ENCODE measurements at regions not wholly inside any gene's neighbourhood (a gene's known extent, or its start where the extent isn't known, plus 50 kb on each side); places are given as distances from the start of the nearest gene placed in this dataset.

DNA sequence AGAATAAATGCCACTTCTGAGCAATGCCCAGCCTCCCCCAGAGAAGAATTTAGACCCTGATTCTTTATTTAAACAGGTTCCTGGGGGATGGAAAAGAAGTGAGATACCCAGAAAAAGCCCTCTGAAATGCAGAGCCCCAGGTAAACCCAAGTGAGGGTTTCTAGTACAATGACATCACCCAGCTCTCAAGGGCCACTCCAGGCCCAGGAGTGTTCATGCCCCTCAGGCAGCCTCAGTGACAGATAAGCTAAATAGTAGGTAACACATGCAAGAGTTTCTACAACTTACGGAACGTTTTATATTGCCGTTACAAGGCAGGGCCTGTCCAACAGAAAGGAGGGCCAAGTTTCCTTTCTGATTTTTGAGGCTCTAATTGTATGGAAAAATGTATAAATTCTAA, 683.7 kb upstream of the SALL1 start:
- TF ChIP-seq, protein P1, sequence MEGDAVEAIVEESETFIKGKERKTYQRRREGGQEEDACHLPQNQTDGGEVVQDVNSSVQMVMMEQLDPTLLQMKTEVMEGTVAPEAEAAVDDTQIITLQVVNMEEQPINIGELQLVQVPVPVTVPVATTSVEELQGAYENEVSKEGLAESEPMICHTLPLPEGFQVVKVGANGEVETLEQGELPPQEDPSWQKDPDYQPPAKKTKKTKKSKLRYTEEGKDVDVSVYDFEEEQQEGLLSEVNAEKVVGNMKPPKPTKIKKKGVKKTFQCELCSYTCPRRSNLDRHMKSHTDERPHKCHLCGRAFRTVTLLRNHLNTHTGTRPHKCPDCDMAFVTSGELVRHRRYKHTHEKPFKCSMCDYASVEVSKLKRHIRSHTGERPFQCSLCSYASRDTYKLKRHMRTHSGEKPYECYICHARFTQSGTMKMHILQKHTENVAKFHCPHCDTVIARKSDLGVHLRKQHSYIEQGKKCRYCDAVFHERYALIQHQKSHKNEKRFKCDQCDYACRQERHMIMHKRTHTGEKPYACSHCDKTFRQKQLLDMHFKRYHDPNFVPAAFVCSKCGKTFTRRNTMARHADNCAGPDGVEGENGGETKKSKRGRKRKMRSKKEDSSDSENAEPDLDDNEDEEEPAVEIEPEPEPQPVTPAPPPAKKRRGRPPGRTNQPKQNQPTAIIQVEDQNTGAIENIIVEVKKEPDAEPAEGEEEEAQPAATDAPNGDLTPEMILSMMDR (conservative IDR thresholded peaks at IDR 0.05; ENCODE audit: low read depth in 2 of 2) = no peak
- no peak for TF ChIP-seq EZH2 (IDR thresholded peaks at IDR 0.05; ENCODE audit: low read depth, unreplicated experiment)
- TF ChIP-seq, protein P2, sequence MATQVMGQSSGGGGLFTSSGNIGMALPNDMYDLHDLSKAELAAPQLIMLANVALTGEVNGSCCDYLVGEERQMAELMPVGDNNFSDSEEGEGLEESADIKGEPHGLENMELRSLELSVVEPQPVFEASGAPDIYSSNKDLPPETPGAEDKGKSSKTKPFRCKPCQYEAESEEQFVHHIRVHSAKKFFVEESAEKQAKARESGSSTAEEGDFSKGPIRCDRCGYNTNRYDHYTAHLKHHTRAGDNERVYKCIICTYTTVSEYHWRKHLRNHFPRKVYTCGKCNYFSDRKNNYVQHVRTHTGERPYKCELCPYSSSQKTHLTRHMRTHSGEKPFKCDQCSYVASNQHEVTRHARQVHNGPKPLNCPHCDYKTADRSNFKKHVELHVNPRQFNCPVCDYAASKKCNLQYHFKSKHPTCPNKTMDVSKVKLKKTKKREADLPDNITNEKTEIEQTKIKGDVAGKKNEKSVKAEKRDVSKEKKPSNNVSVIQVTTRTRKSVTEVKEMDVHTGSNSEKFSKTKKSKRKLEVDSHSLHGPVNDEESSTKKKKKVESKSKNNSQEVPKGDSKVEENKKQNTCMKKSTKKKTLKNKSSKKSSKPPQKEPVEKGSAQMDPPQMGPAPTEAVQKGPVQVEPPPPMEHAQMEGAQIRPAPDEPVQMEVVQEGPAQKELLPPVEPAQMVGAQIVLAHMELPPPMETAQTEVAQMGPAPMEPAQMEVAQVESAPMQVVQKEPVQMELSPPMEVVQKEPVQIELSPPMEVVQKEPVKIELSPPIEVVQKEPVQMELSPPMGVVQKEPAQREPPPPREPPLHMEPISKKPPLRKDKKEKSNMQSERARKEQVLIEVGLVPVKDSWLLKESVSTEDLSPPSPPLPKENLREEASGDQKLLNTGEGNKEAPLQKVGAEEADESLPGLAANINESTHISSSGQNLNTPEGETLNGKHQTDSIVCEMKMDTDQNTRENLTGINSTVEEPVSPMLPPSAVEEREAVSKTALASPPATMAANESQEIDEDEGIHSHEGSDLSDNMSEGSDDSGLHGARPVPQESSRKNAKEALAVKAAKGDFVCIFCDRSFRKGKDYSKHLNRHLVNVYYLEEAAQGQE (IDR thresholded peaks at IDR 0.05; ENCODE audit: unreplicated experiment) = no peak
- no peak for TF ChIP-seq STAT1 (IDR thresholded peaks at IDR 0.05; ENCODE audit: unreplicated experiment)
- TF ChIP-seq POLR2AphosphoS5 (IDR thresholded peaks at IDR 0.05; ENCODE audit: low read depth) = no peak
